Neuron (in vitro differentiated cells): ENCODE measurements at regions not wholly inside any gene's neighbourhood (a gene's known extent, or its start where the extent isn't known, plus 50 kb on each side); places are given as distances from the start of the nearest gene placed in this dataset.

ENCODE experiments used
- H2AFZ ChIP-seq: one replicate; pipeline ENCODE4 v1.6.1; 2013; ENCODE audit warnings: low read depth, mild to moderate bottlenecking, inconsistent platforms, low read length, moderate library complexity
- H3K27me3 ChIP-seq: one replicate; pipeline ENCODE4 v1.6.1; 2013; ENCODE audit warnings: low read length; ENCODE audit not compliant: insufficient read depth
- H3K36me3 ChIP-seq: one replicate; pipeline ENCODE4 v1.6.1; 2013; ENCODE audit warnings: low read length; ENCODE audit not compliant: insufficient read depth
- H3K4me1 ChIP-seq: one replicate; pipeline ENCODE4 v1.6.1; 2013; ENCODE audit warnings: low read length; ENCODE audit not compliant: insufficient read depth
- H3K4me3 ChIP-seq: 2 replicates; pipeline ENCODE4 v1.5.1; 2013; ENCODE audit warnings: mild to moderate bottlenecking, low read length, moderate library complexity
- H3K9me3 ChIP-seq: one replicate; pipeline ENCODE4 v1.6.1; 2013; ENCODE audit warnings: low read length

GRCh38 chr10:47087667-47088066 lies 176.4 kb downstream of the PTPN20 start:
- Histone ChIP-seq H3K27me3 (no peaks in the 10 kb centered on the region), H2AFZ (no peak overlapping the region), H3K9me3 (no peaks in the 10 kb centered on the region), H3K4me3 (no peak overlapping the region), H3K36me3 (no peaks in the 10 kb centered on the region), H3K4me1 (peaks cover 14% of the 10 kb centered on the region)

GRCh38 chr10:47088656-47089354 lies 177.6 kb downstream of the PTPN20 start:
- no peak overlapping the region for H2AFZ ChIP-seq
- no peak overlapping the region for H3K4me3 ChIP-seq
- no peaks in the 10 kb centered on the region for H3K9me3 ChIP-seq
- no peaks in the 10 kb centered on the region for H3K36me3 ChIP-seq
- H3K27me3 ChIP-seq, result no peaks in the 10 kb centered on the region
- peaks cover 14% of the 10 kb centered on the region for H3K4me1 ChIP-seq

- no peak overlapping the region for H2AFZ ChIP-seq
- H3K9me3 ChIP-seq, result no peaks in the 10 kb centered on the region
- H3K36me3 ChIP-seq, result no peaks in the 10 kb centered on the region
- H3K27me3 ChIP-seq, result no peaks in the 10 kb centered on the region
- peaks cover 14% of the 10 kb centered on the region for H3K4me1 ChIP-seq
- no peak overlapping the region for H3K4me3 ChIP-seq
These were observed 178.8 kb downstream of the PTPN20 start for GRCh38 chr10:47090042-47090441.

GRCh38 chr10:47090903-47091302 lies 179.7 kb downstream of the PTPN20 start:
- H3K36me3 ChIP-seq, result no peaks in the 10 kb centered on the region

GRCh38 chr10:47091421-47091820 lies 180.2 kb downstream of the PTPN20 start:
- no peaks in the 10 kb centered on the region for H3K9me3 ChIP-seq
- no peaks in the 10 kb centered on the region for H3K36me3 ChIP-seq
- no peak overlapping the region for H2AFZ ChIP-seq
- no peak overlapping the region for H3K4me3 ChIP-seq
- no peaks in the 10 kb centered on the region for H3K27me3 ChIP-seq
- peaks cover 14% of the 10 kb centered on the region for H3K4me1 ChIP-seq

More at GRCh38 chr10:47090903-47091302, 179.7 kb downstream of the PTPN20 start:
- Histone ChIP-seq H3K9me3 (no peaks in the 10 kb centered on the region), H3K4me3 (no peak overlapping the region), H2AFZ (no peak overlapping the region), H3K4me1 (peaks cover 14% of the 10 kb centered on the region), H3K27me3 (no peaks in the 10 kb centered on the region)

GRCh38 chr10:47092376-47092775 lies 181.1 kb downstream of the PTPN20 start:
- H3K9me3 ChIP-seq, result no peaks in the 10 kb centered on the region
- no peaks in the 10 kb centered on the region for H3K27me3 ChIP-seq
- peaks cover 14% of the 10 kb centered on the region for H3K4me1 ChIP-seq
- no peaks in the 10 kb centered on the region for H3K36me3 ChIP-seq
- no peak overlapping the region for H3K4me3 ChIP-seq
- H2AFZ ChIP-seq, result no peak overlapping the region

- Histone ChIP-seq H3K36me3 (no peaks in the 10 kb centered on the region), H2AFZ (no peak overlapping the region), H3K9me3 (no peaks in the 10 kb centered on the region), H3K27me3 (no peaks in the 10 kb centered on the region), H3K4me3 (no peak overlapping the region), H3K4me1 (peaks cover 14% of the 10 kb centered on the region)
These were observed 181.6 kb downstream of the PTPN20 start for GRCh38 chr10:47092831-47093230.

- Histone ChIP-seq H3K9me3 (no peaks in the 10 kb centered on the region), H3K4me1 (peaks cover 14% of the 10 kb centered on the region), H2AFZ (no peak overlapping the region), H3K4me3 (no peak overlapping the region), H3K27me3 (no peaks in the 10 kb centered on the region), H3K36me3 (no peaks in the 10 kb centered on the region)
These were observed 182.9 kb downstream of the PTPN20 start for GRCh38 chr10:47094126-47094525.

- Histone ChIP-seq H3K4me3 (no peak overlapping the region), H3K9me3 (no peaks in the 10 kb centered on the region), H2AFZ (no peak overlapping the region), H3K27me3 (no peaks in the 10 kb centered on the region), H3K36me3 (no peaks in the 10 kb centered on the region), H3K4me1 (peaks cover 14% of the 10 kb centered on the region)
These were observed 183.4 kb downstream of the PTPN20 start for GRCh38 chr10:47094636-47095035.

GRCh38 chr10:47095211-47095610 lies 184.0 kb downstream of the PTPN20 start:
- Histone ChIP-seq H2AFZ (no peak overlapping the region), H3K4me3 (no peak overlapping the region), H3K4me1 (peaks cover 13% of the 10 kb centered on the region), H3K36me3 (no peaks in the 10 kb centered on the region), H3K9me3 (no peaks in the 10 kb centered on the region), H3K27me3 (no peaks in the 10 kb centered on the region)

GRCh38 chr10:47095848-47096612 lies 184.8 kb downstream of the PTPN20 start:
- Histone ChIP-seq H3K27me3 (no peaks in the 10 kb centered on the region), H3K4me1 (peaks cover 5% of the 10 kb centered on the region), H3K4me3 (no peak overlapping the region), H2AFZ (no peak overlapping the region), H3K36me3 (no peaks in the 10 kb centered on the region), H3K9me3 (no peaks in the 10 kb centered on the region)

GRCh38 chr10:47098238-47098637 lies 187.0 kb downstream of the PTPN20 start:
- no peaks in the 10 kb centered on the region for H3K36me3 ChIP-seq
- H3K4me1 ChIP-seq, result no peaks in the 10 kb centered on the region
- H3K27me3 ChIP-seq, result no peaks in the 10 kb centered on the region
- H3K9me3 ChIP-seq, result no peaks in the 10 kb centered on the region
- H3K4me3 ChIP-seq, result no peak overlapping the region
- H2AFZ ChIP-seq, result no peak overlapping the region

- Histone ChIP-seq H3K36me3 (no peaks in the 10 kb centered on the region), H3K4me1 (no peaks in the 10 kb centered on the region), H3K4me3 (no peak overlapping the region), H3K9me3 (no peaks in the 10 kb centered on the region), H2AFZ (no peak overlapping the region), H3K27me3 (no peaks in the 10 kb centered on the region)
These were observed 187.7 kb downstream of the PTPN20 start for GRCh38 chr10:47098964-47099363.
